ENCODE measurements at regions not wholly inside any gene's neighbourhood (a gene's known extent, or its start where the extent isn't known, plus 50 kb on each side); places are given as distances from the start of the nearest gene placed in this dataset.

GRCh38 chr18:39519741-39520140 lies 1954.1 kb upstream of the CELF4 start:
- TF ChIP-seq POLR2A (IDR thresholded peaks at IDR 0.05): no peak
- no peak for TF ChIP-seq CTCF (IDR thresholded peaks at IDR 0.05)
- TF ChIP-seq POLR2AphosphoS5 (IDR thresholded peaks at IDR 0.05): no peak
- no peak for TF ChIP-seq EP300 (IDR thresholded peaks at IDR 0.05)

Measured in sigmoid colon (tissue), 4 donors.